ENCODE measurements at regions not wholly inside any gene's neighbourhood (a gene's known extent, or its start where the extent isn't known, plus 50 kb on each side); places are given as distances from the start of the nearest gene placed in this dataset.

- no peak for TF ChIP-seq CTCF (conservative IDR thresholded peaks at IDR 0.05; ENCODE audit: low read depth, low read length)
- TF ChIP-seq EZH2phosphoT487 (IDR thresholded peaks at IDR 0.05; ENCODE audit: borderline replicate concordance, low read length): no peak
- no peak for TF ChIP-seq EZH2 (IDR thresholded peaks at IDR 0.05; ENCODE audit: low read length, unreplicated experiment)
Measured at GRCh38 chr15:46394463-46394862, 759.6 kb downstream of the SQOR start.

Data from PC-3 (cell line).